T-cell (primary cell): ENCODE measurements at regions not wholly inside any gene's neighbourhood (a gene's known extent, or its start where the extent isn't known, plus 50 kb on each side); places are given as distances from the start of the nearest gene placed in this dataset.

ENCODE experiments used
- ATAC-seq, 4 experiments: fragments of 200-7000 bp in 3 of 4; fragments of 150-1000 bp in 1 of 4; cut with Tn5 transposase; replicated peaks in 1 of 4; 1 replicate in 3 of 4; 2 replicates in 1 of 4; pipeline ENCODE4 v1.10.0; 2021; ENCODE audit warnings: moderate library complexity in 3 of 4, mild to moderate bottlenecking in 2 of 4, moderate number of reproducible peaks in 1 of 4
- CTCF ChIA-PET, 2 donors: fragments of 300-600 bp; sonication (Branson Sonifier 250); formaldehyde crosslinking; loops; one replicate each; lab custom pipeline; 2022; ENCODE audit warnings: antibody characterized with exemption in 2 of 2; lab: Charles Lee
- POLR2A ChIA-PET, 2 donors: fragments of 300-600 bp; sonication (Branson Sonifier 250); formaldehyde crosslinking; loops; one replicate each; lab custom pipeline; 2022; ENCODE audit warnings: antibody characterized with exemption in 2 of 2; lab: Charles Lee
- DNase-seq, 35 experiments: peaks; one replicate each; pipeline versions ENCODE4 v3.0.0 to v3.0.0-alpha.2; 2013 to 2023
- H3K27ac ChIP-seq: one replicate; pipeline ENCODE4 v1.5.1; 2013; ENCODE audit warnings: low read length
- H3K27me3 ChIP-seq, 2 experiments: replicated peaks in 1 of 2; 1 replicate in 1 of 2; 2 replicates in 1 of 2; pipeline versions ENCODE4 v1.6.1 to v1.7.0; 2013; ENCODE audit warnings: low read length in 1 of 2, mixed read lengths in 1 of 2; ENCODE audit not compliant: control insufficient read depth in 2 of 2, insufficient read depth in 2 of 2; ENCODE audit errors: extremely low read depth in 1 of 2
- H3K36me3 ChIP-seq, 2 donors: 1 replicate in 1 of 2; 2 replicates in 1 of 2; pipeline versions ENCODE4 v1.6.1 to v1.7.0; 2013; ENCODE audit warnings: low read length in 1 of 2; ENCODE audit not compliant: control insufficient read depth in 2 of 2, insufficient read depth in 1 of 2; ENCODE audit errors: extremely low read depth in 1 of 2
- H3K4me1 ChIP-seq, 2 experiments: 1 replicate in 1 of 2; 2 replicates in 1 of 2; pipeline versions ENCODE4 v1.6.1 to v1.7.0; 2013; ENCODE audit warnings: low read length in 2 of 2, mixed read lengths in 1 of 2; ENCODE audit not compliant: insufficient read depth in 2 of 2, control insufficient read depth in 1 of 2; ENCODE audit errors: extremely low read depth in 1 of 2
- H3K4me3 ChIP-seq, 2 donors: 1 replicate in 1 of 2; 2 replicates in 1 of 2; pipeline versions ENCODE4 v1.5.1 to v1.7.0; 2013; ENCODE audit warnings: mild to moderate bottlenecking in 2 of 2, low read length in 1 of 2, moderate library complexity in 1 of 2; ENCODE audit not compliant: control insufficient read depth in 1 of 2; ENCODE audit errors: extremely low read depth in 1 of 2
- H3K9me3 ChIP-seq: 2 replicates; pipeline ENCODE4 v1.7.0; 2013
- H3K27ac Mint-ChIP-seq, 2 donors: one replicate each; pipeline ENCODE4 v1.8.0; 2020 to 2021; ENCODE audit warnings: mild to moderate bottlenecking in 2 of 2, mixed read lengths in 2 of 2
- H3K27me3 Mint-ChIP-seq, 2 donors: one replicate each; pipeline ENCODE4 v1.8.0; 2021 to 2022; ENCODE audit warnings: mixed read lengths in 2 of 2
- H3K36me3 Mint-ChIP-seq: one replicate; pipeline ENCODE4 v1.8.0; 2021; ENCODE audit warnings: mixed read lengths
- H3K4me1 Mint-ChIP-seq, 3 donors: one replicate each; pipeline ENCODE4 v1.8.0; 2020 to 2022; ENCODE audit warnings: mixed read lengths in 3 of 3, mild to moderate bottlenecking in 1 of 3
- H3K4me3 Mint-ChIP-seq, 3 donors: one replicate each; pipeline ENCODE4 v1.8.0; 2020 to 2022; ENCODE audit warnings: mild to moderate bottlenecking in 3 of 3, mixed read lengths in 3 of 3, moderate library complexity in 3 of 3
- H3K9me3 Mint-ChIP-seq, 3 donors: one replicate each; pipeline ENCODE4 v1.8.0; 2020 to 2022; ENCODE audit warnings: mixed read lengths in 3 of 3
- WGBS: methylation state at CpG from one replicate; pipeline ENCODE4 v1.1.5; 2013; ENCODE audit warnings: missing lambda C conversion rate; ENCODE audit not compliant: insufficient coverage; 5-methylcytosine and 5-hydroxymethylcytosine counted together

GRCh38 chr2:228257379-228257778 lies 75.9 kb upstream of the SPHKAP start:
- H3K27me3 Mint-ChIP-seq, result no peaks in the 10 kb centered on the region
- Histone ChIP-seq H3K36me3 (no peaks in the 10 kb centered on the region), H3K9me3 (no peaks in the 10 kb centered on the region), H3K27me3 (no peaks in the 10 kb centered on the region), H3K4me3 (no peak overlapping the region), H3K27ac (no peak overlapping the region), H3K4me1 (no peaks in the 10 kb centered on the region)
- no peaks in the 10 kb centered on the region for H3K36me3 Mint-ChIP-seq
- H3K4me3 Mint-ChIP-seq, result no peak overlapping the region
- ATAC-seq (no peak), DNase-seq (no peak)
- H3K27ac Mint-ChIP-seq, result no peak overlapping the region
- peaks cover 4 to 13% (median 9%) of the 10 kb centered on the region in 3 donors for H3K9me3 Mint-ChIP-seq
- no peaks in the 10 kb centered on the region for H3K4me1 Mint-ChIP-seq
- POLR2A ChIA-PET, result no interaction called here
- CTCF ChIA-PET, result no interaction called here

- no peaks in the 10 kb centered on the region for H3K27me3 Mint-ChIP-seq
These were observed 72.3 kb upstream of the SPHKAP start for GRCh38 chr2:228253752-228254151.

GRCh38 chr2:228247335-228247734 lies 65.8 kb upstream of the SPHKAP start:
- DNase-seq (no peak), ATAC-seq (no peak)
- POLR2A ChIA-PET, result no interaction called here
- Mint-ChIP-seq H3K27ac (no peak overlapping the region), H3K4me1 (no peaks in the 10 kb centered on the region), H3K9me3 (peaks cover 2 to 8% (median 6%) of the 10 kb centered on the region in 3 donors), H3K36me3 (no peaks in the 10 kb centered on the region), H3K27me3 (no peaks in the 10 kb centered on the region), H3K4me3 (no peak overlapping the region)
- CTCF ChIA-PET, result no interaction called here
- WGBS, result 83% methylated on average over 1 of the region's 2 CpGs
- Histone ChIP-seq H3K27ac (no peak overlapping the region), H3K9me3 (no peaks in the 10 kb centered on the region), H3K27me3 (no peaks in the 10 kb centered on the region), H3K36me3 (no peaks in the 10 kb centered on the region), H3K4me1 (no peaks in the 10 kb centered on the region), H3K4me3 (no peak overlapping the region)

More at GRCh38 chr2:228253752-228254151, 72.3 kb upstream of the SPHKAP start:
- ATAC-seq (no peak), DNase-seq (no peak)
- Histone ChIP-seq H3K27ac (no peak overlapping the region), H3K27me3 (no peaks in the 10 kb centered on the region), H3K4me1 (no peaks in the 10 kb centered on the region), H3K4me3 (no peak overlapping the region), H3K36me3 (no peaks in the 10 kb centered on the region), H3K9me3 (no peaks in the 10 kb centered on the region)
- no peak overlapping the region for H3K4me3 Mint-ChIP-seq
- H3K9me3 Mint-ChIP-seq, result peaks cover 0 to 4% (median 4%) of the 10 kb centered on the region in 3 donors
- H3K27ac Mint-ChIP-seq, result no peak overlapping the region
- POLR2A ChIA-PET, result no interaction called here
- WGBS, result 19% methylated on average over 1 of the region's 2 CpGs
- CTCF ChIA-PET, result no interaction called here
- H3K4me1 Mint-ChIP-seq, result no peaks in the 10 kb centered on the region
- H3K36me3 Mint-ChIP-seq, result no peaks in the 10 kb centered on the region

DNA sequence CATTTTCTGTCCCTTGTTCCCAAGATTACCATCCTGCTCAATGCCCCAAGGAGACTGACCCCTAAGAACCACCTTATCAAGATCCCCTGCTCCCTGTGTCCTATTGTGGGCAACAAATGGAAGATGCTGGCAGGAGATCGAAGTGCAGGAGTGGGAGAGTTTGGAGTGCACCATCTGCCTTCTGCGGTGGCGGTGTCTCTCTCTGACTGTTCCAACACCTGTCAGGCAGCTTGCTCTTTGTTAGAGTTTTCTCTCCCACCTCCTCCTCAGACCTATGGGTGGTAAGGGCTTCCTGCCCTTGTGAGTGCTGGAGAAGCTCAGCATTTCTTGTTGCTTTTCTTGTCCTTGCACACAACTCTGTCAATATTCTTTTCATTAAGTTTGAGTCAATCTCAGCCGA lies 64.1 kb upstream of the SPHKAP start:
- no peak for DNase-seq
- peaks cover 2 to 13% (median 8%) of the 10 kb centered on the region in 3 donors for H3K9me3 Mint-ChIP-seq
- H3K27ac ChIP-seq, result no peak overlapping the region
- H3K27ac Mint-ChIP-seq, result no peak overlapping the region
- no peak overlapping the region for H3K4me3 ChIP-seq
- no peaks in the 10 kb centered on the region for H3K36me3 ChIP-seq
- H3K9me3 ChIP-seq, result no peaks in the 10 kb centered on the region
- ChIA-PET CTCF (no interaction called here), POLR2A (no interaction called here)
- no peaks in the 10 kb centered on the region for H3K4me1 Mint-ChIP-seq
- H3K4me1 ChIP-seq, result no peaks in the 10 kb centered on the region
- H3K27me3 Mint-ChIP-seq, result no peaks in the 10 kb centered on the region
- H3K27me3 ChIP-seq, result no peaks in the 10 kb centered on the region
- ATAC-seq, result no peak
- H3K36me3 Mint-ChIP-seq, result no peaks in the 10 kb centered on the region
- WGBS, result no CpG with 5 or more reads among the region's 4 CpGs
- no peak overlapping the region for H3K4me3 Mint-ChIP-seq

- 50% methylated on average over 1 of the region's 1 CpG for WGBS
- no peak for DNase-seq
- H3K27ac Mint-ChIP-seq, result no peak overlapping the region
- H3K9me3 ChIP-seq, result no peaks in the 10 kb centered on the region
- CTCF ChIA-PET, result no interaction called here
- H3K27me3 ChIP-seq, result no peaks in the 10 kb centered on the region
- H3K4me1 Mint-ChIP-seq, result no peaks in the 10 kb centered on the region
- no peak for ATAC-seq
- no peaks in the 10 kb centered on the region for H3K4me1 ChIP-seq
- no peaks in the 10 kb centered on the region for H3K36me3 Mint-ChIP-seq
- H3K27me3 Mint-ChIP-seq, result no peaks in the 10 kb centered on the region
- H3K4me3 Mint-ChIP-seq, result no peak overlapping the region
- no peak overlapping the region for H3K27ac ChIP-seq
- H3K36me3 ChIP-seq, result no peaks in the 10 kb centered on the region
- no peak overlapping the region for H3K4me3 ChIP-seq
- POLR2A ChIA-PET, result no interaction called here
- H3K9me3 Mint-ChIP-seq, result peaks cover 1 to 12% (median 6%) of the 10 kb centered on the region in 3 donors
These were observed 61.1 kb upstream of the SPHKAP start for GRCh38 chr2:228242591-228242990.

DNA sequence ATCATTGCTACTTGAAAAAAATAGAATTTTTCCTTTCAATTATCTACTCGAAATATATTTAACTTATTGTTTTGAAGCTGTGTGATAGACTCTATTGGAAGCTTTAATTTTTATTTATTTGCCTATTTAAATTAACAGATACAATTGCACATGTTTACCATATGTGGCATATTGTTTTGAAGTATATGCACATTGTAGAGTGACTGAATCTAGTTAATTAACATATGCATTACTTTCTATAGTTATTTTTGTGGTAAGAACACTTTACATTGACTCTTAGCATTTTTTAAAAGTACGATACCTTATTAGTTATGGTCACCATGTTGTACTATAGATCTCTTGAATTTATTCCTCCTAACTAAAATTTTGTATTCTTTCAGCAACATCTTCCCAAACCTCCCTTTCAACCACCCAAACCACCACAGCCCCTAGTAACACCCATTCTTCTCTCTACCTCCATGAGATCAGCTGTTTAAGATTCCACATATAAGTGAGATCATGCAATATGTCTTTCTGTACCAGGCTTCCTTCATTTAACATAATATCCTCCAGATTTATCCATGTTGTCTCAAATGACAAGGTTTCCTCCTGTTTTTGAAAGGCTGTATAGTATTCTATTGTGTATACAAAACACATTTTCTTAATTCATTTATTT lies 58.5 kb upstream of the SPHKAP start:
- Mint-ChIP-seq H3K4me3 (no peak overlapping the region), H3K27me3 (no peaks in the 10 kb centered on the region), H3K36me3 (no peaks in the 10 kb centered on the region), H3K4me1 (no peaks in the 10 kb centered on the region), H3K9me3 (peaks cover 0 to 16% (median 7%) of the 10 kb centered on the region in 3 donors), H3K27ac (no peak overlapping the region)
- no peaks in the 10 kb centered on the region for H3K36me3 ChIP-seq
- H3K4me1 ChIP-seq, result no peaks in the 10 kb centered on the region
- ChIA-PET POLR2A (no interaction called here), CTCF (no interaction called here)
- no peaks in the 10 kb centered on the region for H3K27me3 ChIP-seq
- DNase-seq, result no peak
- ATAC-seq, result no peak
- H3K4me3 ChIP-seq, result no peak overlapping the region
- H3K27ac ChIP-seq, result no peak overlapping the region
- no CpG with 5 or more reads among the region's 2 CpGs for WGBS
- H3K9me3 ChIP-seq, result no peaks in the 10 kb centered on the region
